Astrocyte (in vitro differentiated cells and primary cell): ENCODE measurements at regions not wholly inside any gene's neighbourhood (a gene's known extent, or its start where the extent isn't known, plus 50 kb on each side); places are given as distances from the start of the nearest gene placed in this dataset.

ENCODE experiments used
- DNase-seq: peaks from one replicate; pipeline ENCODE4 v3.0.0-alpha.2; 2010; ENCODE audit warnings: low read depth
- FAIRE-seq: peaks from 2 replicates; lab custom pipeline; 2011; peaks lifted over from hg19 to GRCh38; lab: Jason Lieb, UNC
- H2AFZ ChIP-seq: 2 replicates; pipeline ENCODE4 v1.6.0; 2012; ENCODE audit warnings: low read depth, low read length, inconsistent platforms
- H3K27ac ChIP-seq: 2 replicates; pipeline ENCODE4 v1.5.1; 2011; ENCODE audit warnings: low read depth, low read length, inconsistent platforms
- H3K27me3 ChIP-seq: 2 replicates; pipeline ENCODE4 v1.6.0; 2011; ENCODE audit warnings: low read length, inconsistent platforms; ENCODE audit not compliant: insufficient read depth
- H3K36me3 ChIP-seq: 2 replicates; pipeline ENCODE4 v1.5.1; 2011; ENCODE audit warnings: low read length, inconsistent platforms; ENCODE audit not compliant: insufficient read depth
- H3K4me1 ChIP-seq: 2 replicates; pipeline ENCODE4 v1.5.1; 2011; ENCODE audit warnings: low read length, inconsistent platforms; ENCODE audit not compliant: insufficient read depth
- H3K4me2 ChIP-seq: 2 replicates; pipeline ENCODE4 v1.6.0; 2012; ENCODE audit warnings: low read length, inconsistent platforms
- H3K4me3 ChIP-seq: 2 replicates; pipeline ENCODE4 v1.5.1; 2011; ENCODE audit warnings: low read depth, mild to moderate bottlenecking, low read length, inconsistent platforms; ENCODE audit not compliant: insufficient read depth
- H3K79me2 ChIP-seq: 2 replicates; pipeline ENCODE4 v1.6.0; 2012; ENCODE audit warnings: mild to moderate bottlenecking, low read length, inconsistent platforms; ENCODE audit not compliant: insufficient read depth
- H3K9ac ChIP-seq: 2 replicates; pipeline ENCODE4 v1.6.0; 2012; ENCODE audit warnings: mild to moderate bottlenecking, low read length, inconsistent platforms
- H3K9me3 ChIP-seq: 2 replicates; pipeline ENCODE4 v1.5.1; 2012; ENCODE audit warnings: low read depth, mild to moderate bottlenecking, low read length, inconsistent platforms; ENCODE audit not compliant: insufficient read depth
- H4K20me1 ChIP-seq: 2 replicates; pipeline ENCODE4 v1.6.0; 2012; ENCODE audit warnings: low read length, inconsistent platforms; ENCODE audit not compliant: insufficient read depth
- H3K27ac Mint-ChIP-seq: one replicate; pipeline ENCODE4 v1.8.0; 2021; ENCODE audit warnings: mild to moderate bottlenecking, mixed read lengths; ENCODE audit not compliant: unreplicated experiment
- H3K27me3 Mint-ChIP-seq: one replicate; pipeline ENCODE4 v1.8.0; 2021; ENCODE audit warnings: low read depth, mixed read lengths; ENCODE audit not compliant: unreplicated experiment
- H3K36me3 Mint-ChIP-seq: one replicate; pipeline ENCODE4 v1.8.0; 2021; ENCODE audit warnings: low read depth, mixed read lengths; ENCODE audit not compliant: unreplicated experiment
- H3K4me1 Mint-ChIP-seq: one replicate; pipeline ENCODE4 v1.8.0; 2021; ENCODE audit warnings: low read depth, mixed read lengths; ENCODE audit not compliant: unreplicated experiment
- H3K4me3 Mint-ChIP-seq: one replicate; pipeline ENCODE4 v1.8.0; 2021; ENCODE audit warnings: mild to moderate bottlenecking, moderate library complexity, mixed read lengths; ENCODE audit not compliant: unreplicated experiment
- H3K9me3 Mint-ChIP-seq: one replicate; pipeline ENCODE4 v1.8.0; 2021; ENCODE audit warnings: mild to moderate bottlenecking, mixed read lengths; ENCODE audit not compliant: unreplicated experiment
- EZH2 ChIP-seq: IDR thresholded peaks from 2 replicates; pipeline ENCODE4 v1.6.1; 2012; ENCODE audit warnings: mild to moderate bottlenecking, low read length, inconsistent platforms; ENCODE audit not compliant: insufficient read depth
- TF ChIP-seq, protein P1 (sequence below): IDR thresholded peaks from 2 replicates; pipeline ENCODE4 v1.5.1; 2011; ENCODE audit warnings: low read depth, mild to moderate bottlenecking, inconsistent platforms, low read length, moderate library complexity; ENCODE audit not compliant: insufficient read depth

DNA sequence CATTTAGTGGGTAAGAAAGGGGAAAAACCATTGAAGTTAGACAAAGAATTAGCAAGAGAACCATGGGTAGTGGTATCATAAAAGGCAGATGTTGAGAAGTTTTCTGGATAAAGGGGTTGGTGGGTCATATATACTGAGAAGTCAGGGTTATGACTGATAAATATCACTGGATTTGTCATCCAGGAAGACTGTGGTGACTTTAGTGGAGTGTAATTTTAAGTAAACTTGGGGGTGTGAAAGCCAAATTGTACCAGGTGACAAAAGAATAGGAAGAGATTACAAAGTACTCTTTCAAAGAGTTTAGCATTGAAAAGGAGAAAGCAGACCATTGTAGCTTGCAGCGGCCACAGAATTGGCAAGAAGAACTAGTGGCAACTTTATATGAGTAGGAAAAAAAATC lies 315.2 kb upstream of the DMAC1 start:
- TF ChIP-seq, protein P1, sequence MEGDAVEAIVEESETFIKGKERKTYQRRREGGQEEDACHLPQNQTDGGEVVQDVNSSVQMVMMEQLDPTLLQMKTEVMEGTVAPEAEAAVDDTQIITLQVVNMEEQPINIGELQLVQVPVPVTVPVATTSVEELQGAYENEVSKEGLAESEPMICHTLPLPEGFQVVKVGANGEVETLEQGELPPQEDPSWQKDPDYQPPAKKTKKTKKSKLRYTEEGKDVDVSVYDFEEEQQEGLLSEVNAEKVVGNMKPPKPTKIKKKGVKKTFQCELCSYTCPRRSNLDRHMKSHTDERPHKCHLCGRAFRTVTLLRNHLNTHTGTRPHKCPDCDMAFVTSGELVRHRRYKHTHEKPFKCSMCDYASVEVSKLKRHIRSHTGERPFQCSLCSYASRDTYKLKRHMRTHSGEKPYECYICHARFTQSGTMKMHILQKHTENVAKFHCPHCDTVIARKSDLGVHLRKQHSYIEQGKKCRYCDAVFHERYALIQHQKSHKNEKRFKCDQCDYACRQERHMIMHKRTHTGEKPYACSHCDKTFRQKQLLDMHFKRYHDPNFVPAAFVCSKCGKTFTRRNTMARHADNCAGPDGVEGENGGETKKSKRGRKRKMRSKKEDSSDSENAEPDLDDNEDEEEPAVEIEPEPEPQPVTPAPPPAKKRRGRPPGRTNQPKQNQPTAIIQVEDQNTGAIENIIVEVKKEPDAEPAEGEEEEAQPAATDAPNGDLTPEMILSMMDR: no peak
- TF ChIP-seq EZH2: no peak
- H3K4me1 Mint-ChIP-seq: peaks cover 3% of the 10 kb centered on the region
- Histone ChIP-seq H2AFZ (no peak overlapping the region), H3K9ac (no peak overlapping the region), H3K4me2 (no peak overlapping the region), H3K27me3 (no peaks in the 10 kb centered on the region), H4K20me1 (no peaks in the 10 kb centered on the region), H3K79me2 (no peaks in the 10 kb centered on the region), H3K4me3 (no peak overlapping the region), H3K36me3 (no peaks in the 10 kb centered on the region), H3K9me3 (no peaks in the 10 kb centered on the region), H3K27ac (no peak overlapping the region), H3K4me1 (no peaks in the 10 kb centered on the region)
- no peak overlapping the region for H3K4me3 Mint-ChIP-seq
- FAIRE-seq: no peak
- no peaks in the 10 kb centered on the region for H3K36me3 Mint-ChIP-seq
- no peaks in the 10 kb centered on the region for H3K9me3 Mint-ChIP-seq
- no peak for DNase-seq
- no peaks in the 10 kb centered on the region for H3K27me3 Mint-ChIP-seq
- H3K27ac Mint-ChIP-seq: no peak overlapping the region

DNA sequence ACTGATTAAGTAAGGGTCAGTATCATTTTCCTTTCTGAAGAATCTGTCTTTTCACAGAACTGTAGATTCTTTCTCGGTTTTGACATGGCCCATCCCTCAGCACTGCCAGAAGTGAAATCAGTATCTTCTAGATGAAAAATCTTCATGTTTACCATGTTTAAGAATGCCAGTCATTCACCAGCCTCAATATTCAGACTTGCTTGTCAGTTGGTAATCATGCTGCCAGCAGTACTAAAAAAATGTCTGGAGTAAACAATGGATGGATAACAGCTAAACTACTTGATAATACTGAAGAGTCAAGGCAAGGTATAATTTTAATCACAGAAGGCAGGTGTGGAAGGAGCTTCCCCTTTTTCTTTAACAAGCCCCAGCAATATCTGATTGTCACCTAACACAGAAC lies 306.8 kb upstream of the DMAC1 start:
- Mint-ChIP-seq H3K27me3 (no peaks in the 10 kb centered on the region), H3K4me3 (no peak overlapping the region), H3K27ac (no peak overlapping the region), H3K9me3 (no peaks in the 10 kb centered on the region), H3K36me3 (no peaks in the 10 kb centered on the region), H3K4me1 (peaks cover 5% of the 10 kb centered on the region)
- Histone ChIP-seq H4K20me1 (no peaks in the 10 kb centered on the region), H3K4me3 (no peak overlapping the region), H3K9ac (no peak overlapping the region), H3K4me2 (no peak overlapping the region), H3K36me3 (no peaks in the 10 kb centered on the region), H3K4me1 (no peaks in the 10 kb centered on the region), H3K27me3 (no peaks in the 10 kb centered on the region), H3K9me3 (no peaks in the 10 kb centered on the region), H2AFZ (no peak overlapping the region), H3K27ac (no peak overlapping the region), H3K79me2 (no peaks in the 10 kb centered on the region)
- no peak for FAIRE-seq
- no peak for TF ChIP-seq EZH2
- TF ChIP-seq, protein P1: no peak
- no peak for DNase-seq

DNA sequence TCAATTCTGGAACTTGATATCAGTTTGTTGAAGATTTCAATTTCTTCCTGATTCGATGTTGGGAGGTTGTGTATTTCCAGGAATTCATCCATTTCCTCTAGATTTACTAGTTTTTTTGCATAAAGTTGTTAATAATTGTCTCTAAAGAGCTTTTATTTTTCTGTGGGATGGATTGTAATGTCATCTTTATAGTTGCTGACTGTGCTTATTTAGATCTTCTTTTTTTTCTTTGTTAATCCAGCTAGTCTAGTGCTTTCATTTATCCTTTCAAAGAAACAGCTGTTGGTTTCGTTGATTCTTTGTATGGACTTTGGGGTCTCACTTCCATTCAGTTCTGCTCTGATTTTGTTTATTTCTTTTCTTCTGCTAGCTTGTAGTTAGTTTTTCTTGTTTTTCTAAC lies 302.0 kb upstream of the DMAC1 start:
- Histone ChIP-seq H3K9ac (no peak overlapping the region), H3K9me3 (no peaks in the 10 kb centered on the region), H4K20me1 (no peaks in the 10 kb centered on the region), H3K4me1 (no peaks in the 10 kb centered on the region), H3K27ac (no peak overlapping the region), H2AFZ (no peak overlapping the region), H3K36me3 (no peaks in the 10 kb centered on the region), H3K4me2 (no peak overlapping the region), H3K79me2 (no peaks in the 10 kb centered on the region), H3K27me3 (no peaks in the 10 kb centered on the region), H3K4me3 (no peak overlapping the region)
- no peak for DNase-seq
- no peak overlapping the region for H3K4me3 Mint-ChIP-seq
- FAIRE-seq: no peak
- TF ChIP-seq EZH2: no peak
- TF ChIP-seq, protein P1: no peak
- H3K4me1 Mint-ChIP-seq: no peaks in the 10 kb centered on the region
- H3K27me3 Mint-ChIP-seq: no peaks in the 10 kb centered on the region
- H3K9me3 Mint-ChIP-seq: no peaks in the 10 kb centered on the region
- no peak overlapping the region for H3K27ac Mint-ChIP-seq
- H3K36me3 Mint-ChIP-seq: no peaks in the 10 kb centered on the region
